PC-3 (cell line): ENCODE measurements at regions not wholly inside any gene's neighbourhood (a gene's known extent, or its start where the extent isn't known, plus 50 kb on each side); places are given as distances from the start of the nearest gene placed in this dataset.

Experiments used
- EZH2 ChIP-seq: fragments of 300-600 bp; sonication (generic); IDR thresholded peaks from one replicate; pipeline ENCODE4 v1.6.1; 2017; ENCODE audit warnings: antibody characterized with exemption, mild to moderate bottlenecking, low read length; ENCODE audit not compliant: unreplicated experiment
- EZH2phosphoT487 ChIP-seq: fragments of 300-600 bp; sonication (generic); IDR thresholded peaks from 2 replicates; pipeline ENCODE4 v1.6.1; 2018; ENCODE audit warnings: mild to moderate bottlenecking, antibody characterized with exemption, low read length, borderline replicate concordance
- TF ChIP-seq, protein P1 (sequence below): fragments of 300-600 bp; sonication (generic); conservative IDR thresholded peaks from 2 replicates; pipeline ENCODE4 v1.5.1; 2017; ENCODE audit warnings: antibody characterized with exemption, low read depth, mild to moderate bottlenecking, low read length

DNA sequence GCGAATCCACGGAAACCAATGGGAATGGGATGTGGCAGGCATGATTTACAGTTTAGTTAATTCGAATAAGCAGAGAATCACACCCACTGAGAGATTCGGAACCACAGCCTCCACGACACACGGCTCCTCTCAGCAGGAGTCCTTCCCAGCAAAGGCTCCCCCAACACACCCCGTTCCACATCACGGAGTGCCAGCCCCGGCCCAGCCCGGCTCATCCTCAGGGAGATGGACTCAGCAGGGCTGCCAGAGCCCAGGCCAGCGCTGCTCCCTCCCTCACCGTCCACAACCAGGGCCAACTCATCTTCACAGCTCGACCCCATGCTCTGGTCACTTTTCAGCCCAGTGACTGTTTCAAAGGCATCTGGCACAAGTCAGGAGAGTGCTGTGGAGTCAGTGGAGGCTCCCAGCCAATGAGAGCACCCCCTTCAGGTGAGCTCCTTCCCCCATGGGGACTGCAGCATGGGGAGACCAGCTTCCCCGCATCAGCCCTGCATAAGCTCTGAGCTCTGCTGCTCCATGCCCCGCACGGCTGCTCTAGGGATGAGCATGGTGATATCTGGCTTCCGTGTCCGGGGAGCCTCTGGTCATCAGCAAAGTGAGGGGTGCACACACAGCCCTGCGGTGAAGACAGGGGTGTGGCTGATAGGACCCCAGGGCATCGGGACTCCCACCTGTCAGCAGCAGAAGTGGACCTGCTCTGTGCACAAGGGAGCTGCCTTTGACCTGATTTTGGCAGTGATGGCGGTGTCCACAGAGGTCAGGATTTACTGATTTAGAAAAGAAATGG is 238.8 kb upstream of the SFSWAP start:
- TF ChIP-seq, protein P1, sequence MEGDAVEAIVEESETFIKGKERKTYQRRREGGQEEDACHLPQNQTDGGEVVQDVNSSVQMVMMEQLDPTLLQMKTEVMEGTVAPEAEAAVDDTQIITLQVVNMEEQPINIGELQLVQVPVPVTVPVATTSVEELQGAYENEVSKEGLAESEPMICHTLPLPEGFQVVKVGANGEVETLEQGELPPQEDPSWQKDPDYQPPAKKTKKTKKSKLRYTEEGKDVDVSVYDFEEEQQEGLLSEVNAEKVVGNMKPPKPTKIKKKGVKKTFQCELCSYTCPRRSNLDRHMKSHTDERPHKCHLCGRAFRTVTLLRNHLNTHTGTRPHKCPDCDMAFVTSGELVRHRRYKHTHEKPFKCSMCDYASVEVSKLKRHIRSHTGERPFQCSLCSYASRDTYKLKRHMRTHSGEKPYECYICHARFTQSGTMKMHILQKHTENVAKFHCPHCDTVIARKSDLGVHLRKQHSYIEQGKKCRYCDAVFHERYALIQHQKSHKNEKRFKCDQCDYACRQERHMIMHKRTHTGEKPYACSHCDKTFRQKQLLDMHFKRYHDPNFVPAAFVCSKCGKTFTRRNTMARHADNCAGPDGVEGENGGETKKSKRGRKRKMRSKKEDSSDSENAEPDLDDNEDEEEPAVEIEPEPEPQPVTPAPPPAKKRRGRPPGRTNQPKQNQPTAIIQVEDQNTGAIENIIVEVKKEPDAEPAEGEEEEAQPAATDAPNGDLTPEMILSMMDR: no peak
- TF ChIP-seq EZH2 (no peak), EZH2phosphoT487 (no peak)
